ENCODE measurements at regions not wholly inside any gene's neighbourhood (a gene's known extent, or its start where the extent isn't known, plus 50 kb on each side); places are given as distances from the start of the nearest gene placed in this dataset.

DNA sequence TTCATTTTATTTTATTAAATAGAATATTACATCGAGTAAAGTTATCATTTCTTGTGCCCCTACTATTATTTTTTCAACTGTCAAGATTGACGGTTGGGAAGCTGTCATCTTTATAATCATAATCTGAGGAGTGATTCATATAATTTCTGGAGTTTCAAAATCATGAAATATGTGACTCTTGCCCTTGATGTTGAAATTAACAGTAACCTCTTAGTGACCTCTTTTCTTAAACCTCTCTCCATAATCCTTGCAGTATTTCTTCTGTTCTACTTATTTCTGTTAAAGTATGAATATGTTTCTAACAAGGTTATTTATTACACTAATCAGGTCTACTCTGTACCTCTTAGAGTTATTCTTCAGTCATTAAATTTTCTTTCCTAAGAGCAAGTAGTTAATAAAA, 663.8 kb downstream of the LIG4 start:
- Histone ChIP-seq H3K4me1 (ENCODE audit: control insufficient read depth, insufficient read depth, low read length) (no peaks in the 10 kb centered on the region), H3K36me3 (ENCODE audit: control insufficient read depth, insufficient read depth, low read length) (no peaks in the 10 kb centered on the region), H3K27me3 (ENCODE audit: control insufficient read depth, insufficient read depth, low read length) (no peaks in the 10 kb centered on the region), H3K9me3 (ENCODE audit: control insufficient read depth, insufficient read depth, low read length) (no peaks in the 10 kb centered on the region), H3K4me3 (ENCODE audit: low read length) (no peak overlapping the region), H3K27ac (ENCODE audit: low read length) (no peak overlapping the region)
- no CpG with 5 or more reads among the region's 2 CpGs for WGBS (ENCODE audit: insufficient coverage)
- DNase-seq (no peak), ATAC-seq (no peak)
- no peak overlapping the region for H3K27ac Mint-ChIP-seq
- no peaks in the 10 kb centered on the region for H3K4me1 Mint-ChIP-seq
- intact Hi-C loops (cut with micrococcal nuclease): no loop called here
- H3K27me3 Mint-ChIP-seq (ENCODE audit: low read depth in 2 of 2): no peaks in the 10 kb centered on the region
- no peaks in the 10 kb centered on the region for H3K36me3 Mint-ChIP-seq
- no peak overlapping the region for H3K4me3 Mint-ChIP-seq
- peaks cover 6 to 13% of the 10 kb centered on the region in 2 donors for H3K9me3 Mint-ChIP-seq
- TF ChIP-seq, protein P1, sequence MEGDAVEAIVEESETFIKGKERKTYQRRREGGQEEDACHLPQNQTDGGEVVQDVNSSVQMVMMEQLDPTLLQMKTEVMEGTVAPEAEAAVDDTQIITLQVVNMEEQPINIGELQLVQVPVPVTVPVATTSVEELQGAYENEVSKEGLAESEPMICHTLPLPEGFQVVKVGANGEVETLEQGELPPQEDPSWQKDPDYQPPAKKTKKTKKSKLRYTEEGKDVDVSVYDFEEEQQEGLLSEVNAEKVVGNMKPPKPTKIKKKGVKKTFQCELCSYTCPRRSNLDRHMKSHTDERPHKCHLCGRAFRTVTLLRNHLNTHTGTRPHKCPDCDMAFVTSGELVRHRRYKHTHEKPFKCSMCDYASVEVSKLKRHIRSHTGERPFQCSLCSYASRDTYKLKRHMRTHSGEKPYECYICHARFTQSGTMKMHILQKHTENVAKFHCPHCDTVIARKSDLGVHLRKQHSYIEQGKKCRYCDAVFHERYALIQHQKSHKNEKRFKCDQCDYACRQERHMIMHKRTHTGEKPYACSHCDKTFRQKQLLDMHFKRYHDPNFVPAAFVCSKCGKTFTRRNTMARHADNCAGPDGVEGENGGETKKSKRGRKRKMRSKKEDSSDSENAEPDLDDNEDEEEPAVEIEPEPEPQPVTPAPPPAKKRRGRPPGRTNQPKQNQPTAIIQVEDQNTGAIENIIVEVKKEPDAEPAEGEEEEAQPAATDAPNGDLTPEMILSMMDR (IDR thresholded peaks at IDR 0.05): no peak

DNA sequence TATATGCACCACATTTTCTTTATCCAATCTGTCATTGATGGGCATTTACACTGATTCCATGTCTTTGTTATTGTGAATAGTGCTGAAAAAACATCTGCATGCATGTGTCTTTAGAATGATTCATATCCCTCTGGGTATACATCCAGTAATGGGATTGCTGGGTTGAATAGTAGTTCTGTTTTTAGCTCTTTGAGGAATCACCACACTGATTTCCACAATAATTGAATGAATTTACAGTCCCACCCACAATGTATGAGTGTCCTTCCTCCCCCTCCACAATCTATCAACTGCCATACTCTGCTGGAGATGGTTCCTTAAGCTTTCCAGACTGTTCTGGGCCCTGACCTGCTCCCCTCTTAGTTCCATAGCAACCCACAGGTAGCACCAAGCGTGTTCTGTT, 667.0 kb downstream of the LIG4 start:
- DNase-seq: no peak
- H3K27me3 ChIP-seq (ENCODE audit: control insufficient read depth, insufficient read depth, low read length): no peaks in the 10 kb centered on the region
- H3K36me3 ChIP-seq (ENCODE audit: control insufficient read depth, insufficient read depth, low read length): no peaks in the 10 kb centered on the region
- H3K9me3 ChIP-seq (ENCODE audit: control insufficient read depth, insufficient read depth, low read length): no peaks in the 10 kb centered on the region
- Mint-ChIP-seq H3K9me3 (peaks cover 10 to 12% of the 10 kb centered on the region in 2 donors), H3K36me3 (no peaks in the 10 kb centered on the region), H3K27me3 (ENCODE audit: low read depth in 2 of 2) (no peaks in the 10 kb centered on the region), H3K4me3 (no peak overlapping the region), H3K4me1 (no peaks in the 10 kb centered on the region), H3K27ac (no peak overlapping the region)
- intact Hi-C loops (cut with micrococcal nuclease): no loop called here
- TF ChIP-seq, protein P1 (IDR thresholded peaks at IDR 0.05): no peak
- WGBS (ENCODE audit: insufficient coverage): no CpG with 5 or more reads among the region's 1 CpG
- no peak overlapping the region for H3K27ac ChIP-seq (ENCODE audit: low read length)
- H3K4me1 ChIP-seq (ENCODE audit: control insufficient read depth, insufficient read depth, low read length): no peaks in the 10 kb centered on the region
- no peak overlapping the region for H3K4me3 ChIP-seq (ENCODE audit: low read length)
- ATAC-seq: no peak

DNA sequence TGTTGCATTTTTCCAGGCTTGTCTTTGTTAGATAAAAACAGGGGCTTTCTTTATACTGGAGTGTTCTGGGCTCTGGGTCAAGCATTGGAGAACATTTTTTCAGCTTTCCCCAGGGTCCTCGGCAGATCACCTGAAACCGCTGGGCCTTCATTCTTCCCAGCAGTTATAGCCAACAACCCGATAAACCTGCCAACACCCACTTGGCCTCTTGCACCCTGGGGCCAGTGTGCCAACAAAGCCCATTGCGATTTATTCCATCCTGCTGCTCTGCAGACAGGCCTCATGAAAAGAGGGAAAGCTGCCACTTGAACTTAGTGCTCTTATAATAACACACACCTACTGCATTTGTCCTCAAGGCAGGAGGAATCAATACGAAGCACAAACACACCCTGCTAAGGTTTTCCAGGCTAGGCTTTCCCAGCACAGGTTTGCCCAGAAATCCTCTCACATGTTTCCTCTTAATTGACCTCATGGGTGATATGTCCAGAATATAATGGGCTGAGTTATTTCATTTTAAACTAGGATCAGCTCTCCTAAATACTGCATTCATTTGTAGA, 669.3 kb downstream of the LIG4 start:
- no peak overlapping the region for H3K27ac ChIP-seq (ENCODE audit: low read length)
- Mint-ChIP-seq H3K36me3 (no peaks in the 10 kb centered on the region), H3K27me3 (ENCODE audit: low read depth in 2 of 2) (no peaks in the 10 kb centered on the region), H3K4me3 (no peak overlapping the region), H3K9me3 (peaks cover 10 to 12% of the 10 kb centered on the region in 2 donors), H3K27ac (no peak overlapping the region), H3K4me1 (no peaks in the 10 kb centered on the region)
- TF ChIP-seq, protein P1 (IDR thresholded peaks at IDR 0.05): no peak
- no peaks in the 10 kb centered on the region for H3K9me3 ChIP-seq (ENCODE audit: control insufficient read depth, insufficient read depth, low read length)
- H3K4me1 ChIP-seq (ENCODE audit: control insufficient read depth, insufficient read depth, low read length): no peaks in the 10 kb centered on the region
- no peak overlapping the region for H3K4me3 ChIP-seq (ENCODE audit: low read length)
- no peaks in the 10 kb centered on the region for H3K36me3 ChIP-seq (ENCODE audit: control insufficient read depth, insufficient read depth, low read length)
- intact Hi-C loops (cut with micrococcal nuclease): no loop called here
- DNase-seq: no peak
- no peak for ATAC-seq
- WGBS (ENCODE audit: insufficient coverage): 95% methylated on average over 5 of the region's 5 CpGs
- H3K27me3 ChIP-seq (ENCODE audit: control insufficient read depth, insufficient read depth, low read length): no peaks in the 10 kb centered on the region

DNA sequence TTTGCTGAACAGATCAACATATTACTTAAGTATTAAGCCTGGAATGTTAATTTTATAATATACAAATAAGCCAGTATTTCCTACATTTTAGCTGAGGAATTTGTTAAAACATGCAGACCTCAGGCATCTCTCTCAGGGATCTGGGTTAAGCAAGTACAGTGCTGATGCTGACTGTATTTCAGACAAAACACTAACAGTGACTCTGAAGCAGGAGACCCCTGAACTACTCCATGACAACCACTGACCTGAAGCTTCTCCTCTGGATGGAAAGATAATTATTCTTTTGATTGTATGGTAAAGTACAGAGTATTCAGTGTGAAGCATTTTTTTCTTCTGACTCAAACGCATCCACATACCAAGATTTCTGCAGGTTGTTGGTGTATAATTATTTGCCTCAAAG, 680.8 kb downstream of the LIG4 start:
- H3K9me3 ChIP-seq (ENCODE audit: control insufficient read depth, insufficient read depth, low read length): no peaks in the 10 kb centered on the region
- Mint-ChIP-seq H3K4me3 (no peak overlapping the region), H3K27ac (no peak overlapping the region), H3K27me3 (ENCODE audit: low read depth in 2 of 2) (no peaks in the 10 kb centered on the region), H3K9me3 (peaks cover 3 to 12% of the 10 kb centered on the region in 2 donors), H3K4me1 (no peaks in the 10 kb centered on the region), H3K36me3 (no peaks in the 10 kb centered on the region)
- no peak for DNase-seq
- TF ChIP-seq, protein P1 (IDR thresholded peaks at IDR 0.05): no peak
- no peaks in the 10 kb centered on the region for H3K36me3 ChIP-seq (ENCODE audit: control insufficient read depth, insufficient read depth, low read length)
- H3K4me1 ChIP-seq (ENCODE audit: control insufficient read depth, insufficient read depth, low read length): no peaks in the 10 kb centered on the region
- whole genome bisulfite sequencing (ENCODE audit: insufficient coverage): 100% methylated on average over 1 of the region's 1 CpG
- no peaks in the 10 kb centered on the region for H3K27me3 ChIP-seq (ENCODE audit: control insufficient read depth, insufficient read depth, low read length)
- no peak overlapping the region for H3K27ac ChIP-seq (ENCODE audit: low read length)
- intact Hi-C loops (cut with micrococcal nuclease): no loop called here
- H3K4me3 ChIP-seq (ENCODE audit: low read length): no peak overlapping the region
- ATAC-seq: no peak

All from natural killer cell (primary cell).